ENCODE measurements at regions not wholly inside any gene's neighbourhood (a gene's known extent, or its start where the extent isn't known, plus 50 kb on each side); places are given as distances from the start of the nearest gene placed in this dataset.
"Not testable (repeated sequence)": the region's sequence is repeated elsewhere in the genome, so short reads cannot be mapped to it uniquely, and the experiment has no call there.

DNA sequence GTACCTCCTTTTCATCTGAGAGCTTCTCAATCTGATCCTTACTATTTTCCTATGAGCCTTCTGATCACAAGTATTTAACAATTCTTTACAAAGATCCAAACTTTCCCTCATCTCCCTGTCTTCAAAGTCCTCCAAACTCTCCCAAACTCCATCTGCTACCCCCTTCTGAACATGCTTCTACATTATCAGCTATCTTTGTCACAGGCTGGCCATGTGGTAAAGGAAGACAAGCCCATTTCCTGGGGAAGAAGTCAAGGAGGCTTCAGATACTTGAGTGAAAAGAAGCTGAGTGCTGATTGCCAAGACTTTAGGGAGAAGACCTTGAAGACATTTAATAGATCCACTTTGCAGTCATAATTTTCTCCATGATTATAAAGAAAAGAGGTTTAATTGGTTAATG lies 231.4 kb downstream of the CWH43 start:
- no peak for DNase-seq (ENCODE audit: low spot score)
- TF ChIP-seq, protein P1, sequence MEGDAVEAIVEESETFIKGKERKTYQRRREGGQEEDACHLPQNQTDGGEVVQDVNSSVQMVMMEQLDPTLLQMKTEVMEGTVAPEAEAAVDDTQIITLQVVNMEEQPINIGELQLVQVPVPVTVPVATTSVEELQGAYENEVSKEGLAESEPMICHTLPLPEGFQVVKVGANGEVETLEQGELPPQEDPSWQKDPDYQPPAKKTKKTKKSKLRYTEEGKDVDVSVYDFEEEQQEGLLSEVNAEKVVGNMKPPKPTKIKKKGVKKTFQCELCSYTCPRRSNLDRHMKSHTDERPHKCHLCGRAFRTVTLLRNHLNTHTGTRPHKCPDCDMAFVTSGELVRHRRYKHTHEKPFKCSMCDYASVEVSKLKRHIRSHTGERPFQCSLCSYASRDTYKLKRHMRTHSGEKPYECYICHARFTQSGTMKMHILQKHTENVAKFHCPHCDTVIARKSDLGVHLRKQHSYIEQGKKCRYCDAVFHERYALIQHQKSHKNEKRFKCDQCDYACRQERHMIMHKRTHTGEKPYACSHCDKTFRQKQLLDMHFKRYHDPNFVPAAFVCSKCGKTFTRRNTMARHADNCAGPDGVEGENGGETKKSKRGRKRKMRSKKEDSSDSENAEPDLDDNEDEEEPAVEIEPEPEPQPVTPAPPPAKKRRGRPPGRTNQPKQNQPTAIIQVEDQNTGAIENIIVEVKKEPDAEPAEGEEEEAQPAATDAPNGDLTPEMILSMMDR (IDR thresholded peaks at IDR 0.05), result no peak
- ATAC-seq (ENCODE audit: low FRiP score), result no peak

DNA sequence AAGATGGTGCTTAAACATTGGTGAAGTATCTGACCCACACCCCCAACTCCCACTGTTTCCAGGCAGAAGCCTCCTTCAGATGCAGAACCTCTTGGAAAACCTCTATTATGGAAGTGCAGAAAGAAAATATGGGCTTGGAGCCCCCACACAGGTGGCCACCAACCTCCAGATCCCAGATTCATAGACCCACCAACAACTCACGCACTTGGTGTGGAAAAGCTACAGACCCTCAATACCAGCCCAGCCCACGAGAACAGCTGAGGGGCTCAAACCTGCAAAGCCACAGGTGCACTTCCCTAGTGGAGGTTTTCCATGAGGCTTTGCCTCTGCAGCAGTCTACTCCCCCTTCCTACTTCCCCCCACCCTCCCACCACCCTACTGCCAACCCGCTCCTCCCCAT lies 232.0 kb downstream of the CWH43 start:
- not testable (repeated sequence) for ATAC-seq (ENCODE audit: low FRiP score); DNase-seq (ENCODE audit: low spot score)

DNA sequence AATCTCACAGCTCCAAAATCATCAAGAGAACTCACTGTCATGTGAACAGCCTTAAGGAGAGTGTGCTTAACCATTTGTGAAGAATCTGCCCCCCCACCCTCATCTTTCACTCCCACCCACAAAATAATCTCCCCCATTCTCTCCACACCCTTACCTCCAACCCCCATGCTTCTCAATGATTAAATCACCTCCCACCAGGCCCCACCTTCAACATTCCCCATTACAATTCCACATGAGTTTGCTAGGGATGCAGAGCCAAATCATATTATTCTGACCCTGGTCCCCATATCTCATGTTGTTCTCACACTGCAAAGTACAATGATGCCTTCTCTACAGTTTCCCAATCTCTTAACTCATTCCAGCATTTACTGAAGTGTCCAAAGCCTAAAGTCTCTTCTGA lies 232.9 kb downstream of the CWH43 start:
- DNase-seq (ENCODE audit: low spot score); ATAC-seq (ENCODE audit: low FRiP score): not testable (repeated sequence)

DNA sequence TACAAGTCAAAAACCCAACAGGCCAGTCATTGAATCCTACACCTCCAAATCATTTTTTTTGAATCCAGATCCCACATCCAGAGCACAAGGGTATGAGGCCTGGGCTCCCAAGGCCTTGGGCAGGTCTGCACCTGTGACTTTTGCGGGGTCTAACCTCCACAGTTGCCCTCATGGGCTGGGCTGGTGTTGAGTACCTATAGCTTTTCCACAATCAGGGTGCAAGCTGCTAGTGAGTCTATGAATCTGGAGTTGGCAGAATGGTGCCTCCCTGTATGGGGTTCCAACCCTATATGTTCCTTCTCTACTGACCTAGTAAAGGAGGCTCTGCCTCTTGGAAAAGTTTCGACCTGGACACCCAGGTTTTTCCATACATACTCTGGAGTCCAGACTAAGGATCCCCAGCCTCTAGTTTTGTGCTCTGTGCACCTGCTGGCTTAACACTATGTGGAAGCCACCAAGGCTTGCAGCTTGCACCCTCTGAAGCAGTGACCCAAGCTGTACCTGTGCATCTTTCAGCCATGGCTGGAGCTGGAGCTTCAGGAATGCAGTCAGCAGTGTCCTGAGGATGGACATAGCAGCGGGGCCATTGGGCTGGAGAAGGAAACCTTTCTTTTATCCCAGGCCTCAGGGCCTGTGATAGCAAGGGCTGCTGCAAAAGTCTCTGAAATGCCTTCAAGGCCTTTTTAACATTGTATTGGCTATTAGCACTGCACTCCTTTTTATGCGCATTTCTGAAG lies 233.6 kb downstream of the CWH43 start:
- not testable (repeated sequence) for DNase-seq (ENCODE audit: low spot score); ATAC-seq (ENCODE audit: low FRiP score)

DNA sequence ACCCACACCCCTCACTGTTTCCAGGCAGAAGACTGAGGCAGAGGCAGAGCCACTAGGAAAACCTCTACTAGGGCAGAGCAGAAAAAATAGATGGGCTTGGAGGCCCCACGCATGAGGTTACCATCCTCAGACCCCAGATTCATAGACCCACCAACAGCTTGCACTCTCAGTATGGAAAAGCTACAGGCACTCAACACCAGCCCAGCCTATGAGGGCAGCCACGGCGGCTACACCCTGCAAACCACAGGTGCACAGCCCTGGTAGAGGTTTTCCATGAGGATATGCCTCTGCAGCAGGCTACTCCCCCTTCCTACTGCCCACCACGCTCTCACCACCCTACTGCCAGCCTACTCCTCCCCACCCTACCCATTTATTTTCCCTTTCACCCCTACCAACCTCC lies 235.1 kb downstream of the CWH43 start:
- ATAC-seq (ENCODE audit: low FRiP score) (no peak), DNase-seq (ENCODE audit: low spot score) (no peak)
- TF ChIP-seq, protein P1 (IDR thresholded peaks at IDR 0.05), result no peak

DNA sequence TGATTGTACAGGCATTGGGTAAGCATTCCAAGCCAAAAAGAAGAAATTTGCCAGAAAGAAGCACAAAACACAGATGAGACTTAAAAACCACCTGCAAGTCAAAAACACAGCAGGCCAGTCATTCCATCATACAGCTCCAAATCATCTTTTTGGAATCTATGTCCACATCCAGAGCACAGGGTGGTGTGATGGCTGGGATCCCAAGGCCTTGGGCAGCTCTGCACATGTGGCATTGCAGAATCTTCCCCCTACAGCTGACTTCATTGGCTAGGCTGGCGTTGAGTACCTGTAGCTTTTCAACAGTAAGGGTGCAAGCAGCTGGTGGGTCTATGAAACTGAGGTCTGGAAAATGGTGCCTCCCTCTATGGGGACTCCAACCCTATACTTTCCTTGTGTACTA lies 236.7 kb downstream of the CWH43 start:
- DNase-seq (ENCODE audit: low spot score); ATAC-seq (ENCODE audit: low FRiP score): not testable (repeated sequence)

DNA sequence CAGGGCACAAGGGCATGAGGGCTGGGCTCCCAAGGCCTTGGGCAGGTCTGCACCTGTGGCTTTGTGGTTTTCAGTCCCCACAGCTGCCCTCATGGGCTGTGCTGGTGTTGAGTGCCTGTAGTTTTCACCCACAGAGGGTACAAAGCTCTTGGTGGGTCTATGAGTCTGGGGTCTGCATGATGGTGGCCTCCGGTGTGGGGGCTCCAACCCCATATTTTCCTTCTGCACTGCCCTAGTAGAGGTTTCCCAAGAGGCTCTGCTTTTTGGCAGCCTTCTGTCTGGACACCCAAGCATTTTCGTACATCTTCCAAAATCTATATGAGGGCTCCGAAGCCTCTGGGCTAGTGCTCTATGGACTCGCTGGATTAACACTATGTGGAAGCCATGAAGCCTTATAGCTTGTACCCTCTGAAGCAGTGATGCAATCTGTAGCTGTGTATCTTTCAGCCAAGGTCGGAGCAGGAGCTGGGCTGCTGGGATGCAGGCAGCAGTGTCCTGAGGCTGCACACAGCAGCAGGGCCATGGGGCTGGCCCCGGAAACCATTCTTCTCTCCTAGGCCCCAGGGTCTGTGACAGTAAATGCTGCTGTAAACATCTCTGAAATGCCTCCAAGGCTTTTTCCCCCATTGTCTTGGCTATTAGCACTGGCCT lies 240.3 kb downstream of the CWH43 start:
- ATAC-seq (ENCODE audit: low FRiP score); DNase-seq (ENCODE audit: low spot score): not testable (repeated sequence)

DNA sequence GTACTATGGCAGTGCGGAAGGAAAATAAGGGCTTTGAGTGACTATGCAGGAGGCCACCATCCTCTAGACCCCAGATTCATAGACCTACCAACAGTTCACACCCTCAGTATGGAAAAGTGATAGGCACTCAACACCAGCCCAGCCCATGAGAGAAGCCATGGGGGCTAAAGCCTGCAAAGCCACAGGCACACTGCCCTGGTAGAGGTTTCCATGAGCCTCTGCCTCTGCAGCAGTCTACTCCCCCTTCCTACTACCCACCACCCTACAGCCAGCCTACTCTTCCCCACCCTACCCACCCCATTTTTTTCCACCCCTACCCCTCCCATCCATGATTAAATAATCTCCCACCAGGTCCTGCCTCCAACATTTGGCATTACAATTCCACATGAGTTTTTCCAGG lies 241.9 kb downstream of the CWH43 start:
- ATAC-seq (ENCODE audit: low FRiP score); DNase-seq (ENCODE audit: low spot score): not testable (repeated sequence)

DNA sequence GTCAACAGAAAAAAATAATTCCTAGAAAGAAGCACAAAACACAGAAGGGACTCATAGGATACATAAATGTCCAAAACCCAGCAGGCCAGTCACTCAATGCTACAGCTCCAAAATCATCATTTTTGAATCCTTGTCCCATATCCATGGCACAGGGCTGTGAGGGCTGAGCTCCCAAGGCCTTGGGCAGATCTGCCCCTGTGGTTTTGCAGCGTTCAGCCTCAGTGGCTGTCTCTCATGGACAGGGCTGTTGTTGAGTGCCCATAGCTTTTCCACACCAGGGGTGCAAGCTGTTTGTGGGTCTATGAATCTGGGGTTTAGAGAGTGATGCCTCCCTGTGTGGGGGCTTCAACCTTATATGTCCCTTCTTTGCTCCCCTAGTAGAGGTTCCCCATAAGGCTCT lies 243.2 kb downstream of the CWH43 start:
- DNase-seq (ENCODE audit: low spot score); ATAC-seq (ENCODE audit: low FRiP score): not testable (repeated sequence)

DNA sequence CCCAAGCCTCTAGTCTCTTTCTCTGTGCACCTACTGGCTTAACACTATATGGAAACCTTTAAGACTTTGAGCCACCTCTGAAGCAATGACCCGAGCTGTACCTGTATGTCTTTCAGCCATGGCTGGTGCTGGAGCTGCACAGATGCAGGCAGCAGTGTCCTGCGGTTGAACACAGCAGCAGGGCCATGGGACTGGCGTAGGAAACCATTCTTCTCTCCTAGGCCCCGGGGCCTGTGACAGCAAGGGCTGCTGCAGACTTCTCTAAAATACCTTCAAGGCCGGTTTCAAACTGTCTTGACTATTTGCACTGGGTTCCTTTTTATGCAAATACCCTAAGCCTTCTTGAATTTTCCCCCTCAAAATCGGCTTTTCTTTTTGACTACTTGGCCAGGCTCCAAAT lies 243.6 kb downstream of the CWH43 start:
- not testable (repeated sequence) for DNase-seq (ENCODE audit: low spot score); ATAC-seq (ENCODE audit: low FRiP score)

DNA sequence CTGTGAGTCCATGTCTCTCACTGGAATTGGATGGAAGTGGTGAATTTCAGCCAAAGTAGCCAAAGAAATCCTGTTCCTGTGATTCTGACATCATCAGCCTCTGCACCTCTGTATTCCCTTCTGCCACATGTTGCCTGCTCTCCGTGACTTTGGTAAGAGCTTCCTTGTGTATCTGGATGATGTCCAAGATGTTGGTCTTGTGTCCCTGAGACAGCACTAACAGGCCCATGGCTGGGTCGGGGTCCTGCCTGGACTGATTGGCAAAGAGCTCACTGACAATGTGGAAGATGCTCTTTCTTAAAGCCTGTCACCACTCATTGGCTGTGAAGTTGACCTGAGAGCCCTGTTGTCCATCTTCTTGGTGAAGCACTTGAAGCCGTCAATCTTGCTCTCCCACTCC lies 247.3 kb downstream of the CWH43 start:
- not testable (repeated sequence) for DNase-seq (ENCODE audit: low spot score); ATAC-seq (ENCODE audit: low FRiP score)

DNA sequence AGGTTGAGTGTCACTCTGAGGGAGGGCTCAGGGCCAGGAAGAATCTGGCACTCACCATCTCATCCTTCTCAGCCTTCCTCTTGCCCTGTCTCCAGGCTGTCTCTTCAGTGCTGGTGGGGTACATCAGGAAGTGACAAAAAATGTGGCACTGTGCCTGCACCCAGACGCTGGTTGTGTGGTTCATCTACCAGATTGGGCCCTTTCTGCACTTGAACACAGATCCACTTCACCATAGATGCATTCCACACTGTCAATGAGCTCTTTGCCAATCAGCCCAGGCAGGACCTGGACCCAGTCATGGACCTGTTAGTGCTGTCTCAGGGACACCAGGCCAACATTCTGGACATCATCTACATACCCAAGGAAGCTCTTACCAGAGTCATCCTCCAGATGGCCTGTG lies 247.7 kb downstream of the CWH43 start:
- DNase-seq (ENCODE audit: low spot score), result not testable (repeated sequence)

DNA sequence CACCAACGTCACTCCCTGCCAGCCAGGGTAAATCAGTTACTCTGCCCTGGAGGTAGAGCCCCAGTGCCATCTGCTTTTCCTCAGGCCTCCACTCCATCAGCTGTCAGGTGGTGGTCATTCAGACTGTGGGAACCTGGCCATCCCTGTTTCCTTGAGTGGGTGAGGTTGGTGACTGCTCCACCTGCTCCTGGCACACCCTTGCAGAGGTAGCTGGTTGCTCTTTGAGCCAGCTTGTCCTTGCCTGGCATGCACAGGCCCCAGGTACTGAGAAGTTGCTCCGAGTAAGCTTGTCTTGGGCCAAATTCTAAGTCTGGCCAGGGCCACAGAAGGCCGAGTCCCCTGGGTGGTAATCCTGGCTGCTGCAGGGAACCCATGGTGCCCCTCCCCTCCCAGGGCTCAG lies 248.3 kb downstream of the CWH43 start:
- not testable (repeated sequence) for ATAC-seq (ENCODE audit: low FRiP score); DNase-seq (ENCODE audit: low spot score)

More for the DNA sequence above, 247.7 kb downstream of the CWH43 start:
- not testable (repeated sequence) for ATAC-seq (ENCODE audit: low FRiP score)

DNA sequence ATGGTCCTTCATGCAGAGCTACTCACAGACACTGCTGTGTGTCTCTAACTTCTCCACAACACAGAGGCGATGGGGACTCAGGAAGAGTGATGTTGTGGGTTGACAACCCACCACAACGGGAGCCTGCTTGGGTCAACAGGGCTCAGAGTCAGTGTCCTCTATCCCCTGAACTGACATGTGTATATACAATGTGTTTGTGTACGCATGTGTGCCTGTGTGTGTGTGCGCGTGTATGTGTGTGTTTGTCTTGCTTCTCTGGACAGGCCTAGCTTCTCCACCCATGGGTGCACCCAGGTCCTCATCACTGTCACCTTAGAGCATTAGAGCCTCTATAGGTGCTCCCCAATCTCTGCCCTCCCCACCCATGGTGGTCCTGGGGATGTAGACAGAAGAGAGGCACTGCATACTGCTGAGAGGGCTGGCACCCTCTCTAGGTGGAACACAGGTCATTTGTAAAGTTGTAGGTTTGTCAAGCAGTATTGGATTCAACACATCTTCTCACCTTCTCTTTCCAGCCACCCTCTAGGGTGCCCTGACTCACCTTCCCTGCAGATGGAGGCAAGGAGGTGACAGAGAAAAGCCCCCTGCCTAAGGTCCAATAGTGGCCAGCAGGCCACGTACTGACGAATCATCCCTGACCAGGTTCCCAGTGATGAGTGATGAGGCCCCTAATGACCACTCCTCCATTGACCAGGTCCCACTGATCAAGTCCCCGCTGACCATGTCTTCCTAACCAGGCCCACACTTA lies 249.5 kb downstream of the CWH43 start:
- not testable (repeated sequence) for ATAC-seq (ENCODE audit: low FRiP score); DNase-seq (ENCODE audit: low spot score)

DNA sequence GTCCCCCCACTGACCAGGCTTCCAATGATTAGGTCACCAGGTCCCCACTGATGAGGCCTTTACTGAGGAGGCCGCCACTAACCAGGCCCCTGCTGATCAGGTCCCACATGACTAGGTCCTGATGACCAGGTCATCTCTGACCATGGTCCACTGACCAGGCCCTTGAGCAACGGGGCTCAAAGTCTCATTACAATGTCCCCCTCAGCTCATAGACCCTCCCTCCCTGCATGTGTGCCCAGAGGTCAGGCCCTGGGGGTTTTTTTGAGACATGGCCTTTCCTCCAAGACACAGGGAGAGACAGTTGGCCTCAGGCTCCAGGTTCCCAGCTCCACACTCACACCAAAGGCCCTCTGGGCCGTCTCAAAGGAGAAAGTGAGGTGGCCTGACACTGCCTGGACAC lies 250.4 kb downstream of the CWH43 start:
- not testable (repeated sequence) for DNase-seq (ENCODE audit: low spot score); ATAC-seq (ENCODE audit: low FRiP score)

DNA sequence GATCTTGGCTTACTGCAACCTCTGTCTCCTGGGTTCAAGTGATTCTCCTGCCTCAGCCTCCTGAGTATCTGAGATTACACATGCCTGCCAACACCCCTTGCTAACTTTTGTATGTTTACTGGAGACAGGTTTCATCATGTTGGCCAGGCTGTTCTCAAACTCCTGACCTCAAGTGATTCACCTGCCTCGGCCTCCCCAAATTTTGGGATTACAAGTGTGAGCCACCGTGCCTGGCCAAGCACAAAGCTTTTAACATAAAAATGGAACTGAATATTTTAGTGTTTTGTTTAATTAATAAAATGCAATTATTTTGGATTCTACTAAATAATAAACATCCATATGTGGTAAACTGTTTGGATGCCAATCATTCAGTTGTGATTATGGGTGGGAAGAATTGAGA lies 255.2 kb downstream of the CWH43 start:
- ATAC-seq (ENCODE audit: low FRiP score); DNase-seq (ENCODE audit: low spot score): not testable (repeated sequence)

DNA sequence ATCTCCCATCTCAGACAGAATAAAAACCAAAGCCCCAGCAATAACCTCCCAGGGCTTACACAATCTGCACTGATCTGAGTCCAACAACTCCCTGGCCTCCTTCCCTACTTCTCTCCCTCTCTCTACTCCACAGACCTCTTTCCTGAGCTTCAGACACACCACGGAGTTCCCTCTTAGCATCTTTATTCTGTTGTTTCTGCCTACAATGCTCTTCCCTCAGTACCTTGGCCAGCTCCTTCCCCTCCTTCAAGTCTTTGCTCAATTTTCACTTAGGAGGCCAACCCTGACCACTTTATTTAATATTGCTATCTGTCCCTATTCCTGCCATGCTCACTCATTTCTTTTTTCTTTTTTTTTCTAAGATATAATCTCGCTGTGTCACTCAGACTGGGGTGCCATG lies 276.7 kb downstream of the CWH43 start:
- DNase-seq (ENCODE audit: low spot score), result not testable (repeated sequence)

More for the DNA sequence above, 276.7 kb downstream of the CWH43 start:
- ATAC-seq (ENCODE audit: low FRiP score), result not testable (repeated sequence)
